ENCODE measurements at regions not wholly inside any gene's neighbourhood (a gene's known extent, or its start where the extent isn't known, plus 50 kb on each side); places are given as distances from the start of the nearest gene placed in this dataset.
A peak's percentile ranks its signal among the peaks of the same experiment; 100 is the strongest.

GRCh38 chr4:17329046-17329445 is 182.8 kb downstream of the QDPR start (continued):
- no peak for TF ChIP-seq ZNF462 (CRISPR knock-in tag; IDR thresholded peaks at IDR 0.05)
- TF ChIP-seq POLR2AphosphoS5 (IDR thresholded peaks at IDR 0.05; ENCODE audit: low read depth), result no peak
- no peak for TF ChIP-seq JUNB (IDR thresholded peaks at IDR 0.05; ENCODE audit: unreplicated experiment)
- no peak for TF ChIP-seq ZNF114 (CRISPR knock-in tag; IDR thresholded peaks at IDR 0.05)
- TF ChIP-seq ZNF331 (CRISPR knock-in tag; IDR thresholded peaks at IDR 0.05; ENCODE audit: low read depth), result no peak

DNA sequence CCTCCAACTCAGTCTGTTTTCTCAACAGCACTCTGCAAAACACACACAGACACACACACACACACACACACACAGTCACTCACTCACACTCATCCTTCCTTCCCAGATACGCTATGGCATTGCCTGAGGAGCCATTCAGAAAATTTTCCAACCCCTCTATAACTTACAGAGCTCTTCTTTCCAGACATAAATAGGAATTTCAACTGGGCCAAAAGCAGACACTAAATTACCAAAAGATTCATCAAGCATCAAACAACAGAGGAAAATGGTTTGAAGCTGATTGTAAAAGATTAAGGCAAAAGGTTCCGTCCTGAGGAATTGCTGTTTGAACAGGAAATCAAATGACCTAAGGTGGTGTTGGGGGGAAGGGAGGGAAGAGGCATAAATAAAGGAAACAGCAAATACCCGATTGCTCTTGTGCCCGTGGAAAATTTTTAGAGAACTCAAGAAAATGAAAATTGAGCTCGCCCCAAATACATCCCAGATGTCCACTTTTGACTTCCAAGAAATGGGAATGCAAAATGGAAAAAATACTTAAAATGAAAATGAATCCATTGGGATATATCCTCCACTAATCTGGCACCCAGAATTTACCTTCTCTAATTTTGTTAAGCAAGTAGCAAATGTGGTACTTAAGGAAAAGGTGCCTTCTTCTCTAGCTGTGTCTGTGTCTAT is 183.6 kb downstream of the QDPR start:
- no peak for TF ChIP-seq ZNF462 (CRISPR knock-in tag; IDR thresholded peaks at IDR 0.05)
- Mint-ChIP-seq H3K4me1 (peaks cover 15% of the 10 kb centered on the region; the same call in 2 of the 3 replicates), H3K36me3 (ENCODE audit: low read depth) (no peaks in the 10 kb centered on the region), H3K27me3 (ENCODE audit: insufficient read depth, low read depth, poor library complexity) (no peaks in the 10 kb centered on the region), H3K4me3 (no peak overlapping the region), H3K27ac (peak overlapping the region; percentile 12; the same call in 1 of the 2 replicates), H3K9me3 (no peaks in the 10 kb centered on the region)
- H3K9me2 ChIP-seq (ENCODE audit: insufficient read depth), result no peaks in the 10 kb centered on the region
- peaks cover 10% of the 10 kb centered on the region for H3K4me1 ChIP-seq (ENCODE audit: insufficient read depth)
- ATAC-seq (no peak), DNase-seq (ENCODE audit: low spot score) (no peak)
- H3K4me3 ChIP-seq, result no peak overlapping the region
- H3K4me2 ChIP-seq, result no peak overlapping the region
- H3K27me3 ChIP-seq (ENCODE audit: insufficient read depth), result no peaks in the 10 kb centered on the region
- no peaks in the 10 kb centered on the region for H4K20me1 ChIP-seq (replicated peaks; ENCODE audit: insufficient read depth)
- H3K36me3 ChIP-seq (ENCODE audit: insufficient read depth), result no peaks in the 10 kb centered on the region
- H3K27ac ChIP-seq (ENCODE audit: low read depth), result no peak overlapping the region
- no peaks in the 10 kb centered on the region for H3F3A ChIP-seq (replicated peaks; ENCODE audit: low read depth)
- H3K79me2 ChIP-seq (replicated peaks; ENCODE audit: insufficient read depth), result no peaks in the 10 kb centered on the region
- H2AFZ ChIP-seq, result peak overlapping the region; percentile 56; the same call in 1 of the 2 replicates

Data from GM23338 (cell line).